ENCODE measurements at regions not wholly inside any gene's neighbourhood (a gene's known extent, or its start where the extent isn't known, plus 50 kb on each side); places are given as distances from the start of the nearest gene placed in this dataset.

- Histone ChIP-seq H3K36me3 (ENCODE audit: control insufficient read depth in 1 of 2, insufficient read depth in 2 of 2, low read length in 2 of 2) (no peaks in the 10 kb centered on the region), H3K4me3 (replicated peaks in 1 of 2; ENCODE audit: low read depth in 1 of 2, low read length in 2 of 2) (no peak overlapping the region), H3K27me3 (ENCODE audit: insufficient read depth, low read length) (no peaks in the 10 kb centered on the region), H4K20me1 (ENCODE audit: insufficient read depth) (no peaks in the 10 kb centered on the region), H3K27ac (ENCODE audit: low read depth, low read length) (no peak overlapping the region), H3K9me3 (ENCODE audit: control insufficient read depth in 1 of 2, insufficient read depth in 1 of 2, low read depth in 1 of 2, low read length in 2 of 2) (peaks cover 0 to 7% of the 10 kb centered on the region in 2 experiments; a peak in 3 of 4 replicates), H3K4me2 (ENCODE audit: low read length) (no peak overlapping the region), H3K9ac (ENCODE audit: low read length) (no peak overlapping the region), H3K79me2 (ENCODE audit: insufficient read depth, low read length) (no peaks in the 10 kb centered on the region), H3K4me1 (ENCODE audit: control insufficient read depth in 1 of 2, insufficient read depth in 2 of 2, low read length in 2 of 2) (peaks cover 7 to 14% of the 10 kb centered on the region in 2 experiments), H2AFZ (ENCODE audit: low read depth, low read length, poor library complexity, severe bottlenecking) (no peak overlapping the region), H3K9me2 (ENCODE audit: insufficient read depth) (no peaks in the 10 kb centered on the region)
- ATAC-seq (peak; percentile 83), DNase-seq (ENCODE audit: low read depth, low spot score) (no peak)
- TF ChIP-seq RAD21 (IDR thresholded peaks at IDR 0.05; ENCODE audit: low read depth) (no peak), CBX3 (IDR thresholded peaks at IDR 0.05; ENCODE audit: low read depth) (no peak), EZH2 (IDR thresholded peaks at IDR 0.05) (no peak), ZNF274 (IDR thresholded peaks at IDR 0.05; ENCODE audit: low read depth, low read length) (no peak), TCF7L2 (IDR thresholded peaks at IDR 0.05; ENCODE audit: borderline replicate concordance, extremely low read depth, insufficient read depth, insufficient read length) (no peak), SIN3A (IDR thresholded peaks at IDR 0.05; ENCODE audit: low read depth) (no peak), CTCF (IDR thresholded peaks at IDR 0.05 in 2 of 3, conservative IDR thresholded peaks at IDR 0.05 in 1 of 3; ENCODE audit: borderline replicate concordance in 1 of 3, insufficient read depth in 1 of 3, low read depth in 2 of 3, low read length in 2 of 3) (peak in 2 of 3 experiments; percentile 30 to 35; a peak in 3 of 6 replicates)
- intact Hi-C loops (cut with micrococcal nuclease): no loop called here
- POLR2A ChIA-PET: no interaction called here
- BruUV-seq (replicated peaks): no TSS peak
- CTCF ChIA-PET: no interaction called here
- RAD21 ChIA-PET (ENCODE audit: low non-redundant PET in 1 of 2, low total read pairs in 2 of 2, uncharacterized antibody in 2 of 2, unreplicated experiment in 2 of 2): no interaction called here
These were observed 147.8 kb downstream of the CD83 start for GRCh38 chr6:14265049-14266021.

Data from HCT116 (cell line).